H1 (cell line): ENCODE measurements at regions not wholly inside any gene's neighbourhood (a gene's known extent, or its start where the extent isn't known, plus 50 kb on each side); places are given as distances from the start of the nearest gene placed in this dataset.

Experiments
- CTCF ChIA-PET: fragments of 300-600 bp; sonication (Branson Sonifier 250); formaldehyde crosslinking; loops from one replicate; lab custom pipeline; 2021; ENCODE audit not compliant: partially characterized antibody; lab: Charles Lee
- POLR2A ChIA-PET: fragments of 300-600 bp; sonication (Branson Sonifier 250); formaldehyde crosslinking; loops from one replicate; lab custom pipeline; 2021; ENCODE audit warnings: inconsistent platforms; ENCODE audit not compliant: partially characterized antibody; lab: Charles Lee
- DNase-seq, 2 experiments: peaks; one replicate each; pipeline versions ENCODE4 v3.0.0 to v3.0.0-alpha.2; 2010 to 2022; ENCODE audit warnings: low spot score in 2 of 2, low read depth in 1 of 2, mixed read lengths in 1 of 2
- FAIRE-seq: peaks from 2 replicates; lab custom pipeline; 2011; peaks lifted over from hg19 to GRCh38; lab: Jason Lieb, UNC
- H2AFZ ChIP-seq: 2 replicates; pipeline ENCODE4 v1.8.1; 2012; ENCODE audit warnings: low read length, inconsistent platforms
- H2AK5ac ChIP-seq: 2 replicates; pipeline ENCODE4 v1.6.1; 2013; ENCODE audit warnings: low read depth, low read length
- H2BK120ac ChIP-seq: replicated peaks from 2 replicates; pipeline ENCODE3; 2013; ENCODE audit warnings: low read depth, low read length, inconsistent platforms
- H2BK12ac ChIP-seq: 2 replicates; pipeline ENCODE4 v1.6.1; 2013; ENCODE audit warnings: low read depth, low read length
- H2BK15ac ChIP-seq: 2 replicates; pipeline ENCODE4 v1.6.1; 2013; ENCODE audit warnings: low read length
- H2BK20ac ChIP-seq: 2 replicates; pipeline ENCODE4 v1.6.1; 2013; ENCODE audit warnings: low read length
- H2BK5ac ChIP-seq: 2 replicates; pipeline ENCODE4 v1.6.1; 2013; ENCODE audit warnings: low read depth, low read length
- H3K14ac ChIP-seq: 2 replicates; pipeline ENCODE4 v1.6.1; 2013; ENCODE audit warnings: inconsistent platforms; ENCODE audit not compliant: insufficient read length
- H3K18ac ChIP-seq: 2 replicates; pipeline ENCODE4 v1.6.1; 2013; ENCODE audit warnings: low read length; ENCODE audit errors: extremely low read depth
- H3K23ac ChIP-seq: 2 replicates; pipeline ENCODE4 v1.6.1; 2013; ENCODE audit warnings: inconsistent platforms; ENCODE audit not compliant: insufficient read length
- H3K23me2 ChIP-seq: 2 replicates; pipeline ENCODE4 v1.6.1; 2013; ENCODE audit warnings: low read depth, low read length
- H3K27ac ChIP-seq: 2 replicates; pipeline ENCODE4 v1.6.1; 2011; ENCODE audit warnings: low read depth, low read length, inconsistent platforms
- H3K27me3 ChIP-seq, 4 experiments: replicated peaks in 1 of 4; 1 replicate in 1 of 4; 2 replicates in 3 of 4; pipeline versions ENCODE4 v1.6.1 to v1.8.1; 2011 to 2013; ENCODE audit warnings: low read length in 3 of 4, mild to moderate bottlenecking in 3 of 4, inconsistent platforms in 2 of 4, mixed read lengths in 2 of 4, moderate library complexity in 1 of 4; ENCODE audit not compliant: control insufficient read depth in 3 of 4, insufficient read depth in 3 of 4; ENCODE audit errors: extremely low read depth in 1 of 4
- H3K36me3 ChIP-seq, 4 experiments: 2 replicates each; pipeline versions ENCODE4 v1.6.1 to v1.8.1; 2011 to 2013; ENCODE audit warnings: mild to moderate bottlenecking in 4 of 4, low read length in 3 of 4, moderate library complexity in 2 of 4, control low read depth in 1 of 4, inconsistent platforms in 1 of 4; ENCODE audit not compliant: insufficient read depth in 4 of 4, control insufficient read depth in 2 of 4
- H3K4ac ChIP-seq: replicated peaks from 2 replicates; pipeline ENCODE3; 2013; ENCODE audit warnings: low read length, low read depth, mixed read lengths, inconsistent platforms; ENCODE audit not compliant: insufficient read length
- H3K4me1 ChIP-seq, 4 experiments: replicated peaks in 1 of 4; 1 replicate in 1 of 4; 2 replicates in 3 of 4; pipeline versions ENCODE4 v1.6.1 to v1.8.1; 2011 to 2013; ENCODE audit warnings: low read length in 3 of 4, inconsistent platforms in 2 of 4, mixed read lengths in 1 of 4; ENCODE audit not compliant: insufficient read depth in 4 of 4, control insufficient read depth in 3 of 4
- H3K4me2 ChIP-seq, 2 experiments: 2 replicates each; pipeline versions ENCODE4 v1.6.1 to v1.8.1; 2011 to 2013; ENCODE audit warnings: low read depth in 2 of 2, low read length in 2 of 2, control low read depth in 1 of 2, inconsistent platforms in 1 of 2, mild to moderate bottlenecking in 1 of 2; ENCODE audit not compliant: insufficient read depth in 1 of 2
- H3K4me3 ChIP-seq, 4 experiments: fragments of 200-600, 300-600 bp in 1 of 4; sonication (generic), shearing (Covaris generic), sonication (Bioruptor Twin) in 1 of 4; 2 replicates each; pipeline versions ENCODE4 v1.5.1 to v1.8.1; 2011 to 2016; ENCODE audit warnings: low read length in 4 of 4, low read depth in 3 of 4, control low read depth in 2 of 4, inconsistent platforms in 2 of 4, mild to moderate bottlenecking in 2 of 4, mixed read lengths in 1 of 4, moderate library complexity in 1 of 4; ENCODE audit not compliant: insufficient read depth in 2 of 4; ENCODE audit errors: extremely low read depth in 1 of 4
- H3K56ac ChIP-seq: replicated peaks from 2 replicates; pipeline ENCODE3; 2013; ENCODE audit warnings: low read depth, mild to moderate bottlenecking, mixed read lengths, low read length, inconsistent platforms; ENCODE audit not compliant: insufficient read length
- H3K79me1 ChIP-seq: 2 replicates; pipeline ENCODE4 v1.6.1; 2013; ENCODE audit warnings: low read depth, low read length, control low read depth
- H3K79me2 ChIP-seq, 2 experiments: 2 replicates each; pipeline versions ENCODE4 v1.6.1 to v1.8.1; 2012 to 2013; ENCODE audit warnings: low read length in 2 of 2, mild to moderate bottlenecking in 2 of 2, inconsistent platforms in 1 of 2; ENCODE audit not compliant: insufficient read depth in 2 of 2, control insufficient read depth in 1 of 2
- H3K9ac ChIP-seq, 4 experiments: replicated peaks in 1 of 4; 1 replicate in 1 of 4; 2 replicates in 3 of 4; pipeline versions ENCODE4 v1.6.1 to v1.8.1; 2011 to 2013; ENCODE audit warnings: low read depth in 3 of 4, low read length in 3 of 4, control low read depth in 2 of 4, mild to moderate bottlenecking in 2 of 4, moderate library complexity in 2 of 4, inconsistent platforms in 1 of 4; ENCODE audit errors: extremely low read depth in 1 of 4
- H3K9me3 ChIP-seq, 2 experiments: 2 replicates each; pipeline versions ENCODE4 v1.6.1 to v1.8.1; 2012 to 2013; ENCODE audit warnings: mild to moderate bottlenecking in 2 of 2, moderate library complexity in 2 of 2, control low read depth in 1 of 2, inconsistent platforms in 1 of 2, low read depth in 1 of 2, low read length in 1 of 2, mixed read lengths in 1 of 2; ENCODE audit not compliant: insufficient read depth in 2 of 2
- H4K20me1 ChIP-seq, 2 experiments: replicated peaks in 1 of 2; 2 replicates each; pipeline versions ENCODE3 to v1.8.1; 2011 to 2013; ENCODE audit warnings: inconsistent platforms in 2 of 2, low read length in 2 of 2, mild to moderate bottlenecking in 1 of 2; ENCODE audit not compliant: insufficient read depth in 2 of 2, control insufficient read depth in 1 of 2
- H4K5ac ChIP-seq: 2 replicates; pipeline ENCODE4 v1.6.1; 2013; ENCODE audit warnings: low read length, low read depth, mixed read lengths, inconsistent platforms; ENCODE audit not compliant: insufficient read length
- H4K8ac ChIP-seq: 2 replicates; pipeline ENCODE4 v1.8.0; 2013; ENCODE audit warnings: mild to moderate bottlenecking, moderate library complexity, low read length, inconsistent platforms; ENCODE audit not compliant: insufficient read depth; ENCODE audit errors: extremely low read depth
- H4K91ac ChIP-seq: replicated peaks from 2 replicates; pipeline ENCODE3; 2013; ENCODE audit warnings: low read length, mixed read lengths, inconsistent platforms; ENCODE audit not compliant: insufficient read length
- CEBPB ChIP-seq: IDR thresholded peaks from 2 replicates; pipeline ENCODE4 v1.6.1; 2012; ENCODE audit warnings: low read depth, low read length
- EGR1 ChIP-seq: IDR thresholded peaks from 2 replicates; pipeline ENCODE4 v1.6.1; 2011; ENCODE audit warnings: low read depth, low read length, borderline replicate concordance
- FOSL1 ChIP-seq: IDR thresholded peaks from 2 replicates; pipeline ENCODE4 v1.6.1; 2011; ENCODE audit warnings: mild to moderate bottlenecking, low read depth, low read length, moderate library complexity; ENCODE audit not compliant: insufficient read depth
- GTF2F1 ChIP-seq: IDR thresholded peaks from 2 replicates; pipeline ENCODE4 v1.6.1; 2012; ENCODE audit warnings: low read depth, low read length, improper control_type of control experiment, borderline replicate concordance
- HDAC6 ChIP-seq: IDR thresholded peaks from one replicate; pipeline ENCODE4 v1.7.1; 2012; ENCODE audit warnings: low read depth, mild to moderate bottlenecking, inconsistent platforms, low read length, moderate library complexity
- JUND ChIP-seq: IDR thresholded peaks from 2 replicates; pipeline ENCODE4 v1.6.1; 2011; ENCODE audit warnings: mild to moderate bottlenecking, improper control_type of control experiment, low read length
- KDM5A ChIP-seq: fragments of 200-600 bp; IDR thresholded peaks from 2 replicates; pipeline ENCODE4 v1.7.1; 2012; ENCODE audit warnings: mild to moderate bottlenecking, low read length, inconsistent platforms, mixed read lengths
- MAFK ChIP-seq: IDR thresholded peaks from 2 replicates; pipeline ENCODE4 v1.6.1; 2012; ENCODE audit warnings: low read depth, mild to moderate bottlenecking, improper control_type of control experiment, low read length
- RNF2 ChIP-seq: fragments of 200-900, 300-1000 bp; sonication (generic); IDR thresholded peaks from 2 replicates; pipeline ENCODE4 v1.7.1; 2016; ENCODE audit warnings: borderline replicate concordance, low read depth, mild to moderate bottlenecking, antibody characterized with exemption, low read length; ENCODE audit not compliant: poor library complexity, severe bottlenecking; ENCODE audit errors: missing control alignments
- SIRT6 ChIP-seq: IDR thresholded peaks from one replicate; pipeline ENCODE4 v1.7.1; 2012; ENCODE audit warnings: low read length, inconsistent platforms
- SP4 ChIP-seq: IDR thresholded peaks from 2 replicates; pipeline ENCODE4 v1.6.1; 2012; ENCODE audit warnings: low read length, inconsistent platforms
- ZNF274 ChIP-seq: IDR thresholded peaks from 2 replicates; pipeline ENCODE4 v1.7.0; 2012; ENCODE audit warnings: low read length, borderline replicate concordance; ENCODE audit errors: extremely low read depth
- WGBS, 2 experiments: shearing (Covaris generic) in 1 of 2; methylation state at CpG; one replicate each; pipeline versions ENCODE4 v1.1.6 to v1.1.7; 2013 to 2015; ENCODE audit warnings: low lambda C conversion rate in 2 of 2, mixed read lengths in 2 of 2, inconsistent platforms in 1 of 2, low coverage in 1 of 2, missing lambda C conversion rate in 1 of 2; ENCODE audit not compliant: insufficient replicate concordance in 2 of 2, insufficient coverage in 1 of 2, insufficient read length in 1 of 2; ENCODE audit errors: extremely low coverage in 1 of 2, missing lambda C conversion rate in 1 of 2; 5-methylcytosine and 5-hydroxymethylcytosine counted together

GRCh38 chr11:70582886-70583641, 184.7 kb downstream of the CTTN start:
- Histone ChIP-seq H4K5ac (no peak overlapping the region), H2AK5ac (no peak overlapping the region), H2BK20ac (no peak overlapping the region), H4K8ac (no peak overlapping the region), H3K4me3 (no peak overlapping the region), H4K91ac (no peak overlapping the region), H3K14ac (no peak overlapping the region), H3K4me1 (peaks cover 0 to 7% (median 4%) of the 10 kb centered on the region in 4 experiments; a peak in 3 of 7 replicates), H3K27ac (no peak overlapping the region), H2AFZ (no peak overlapping the region), H2BK120ac (no peak overlapping the region), H2BK5ac (no peak overlapping the region), H2BK12ac (no peak overlapping the region), H3K4ac (no peak overlapping the region), H3K18ac (no peak overlapping the region), H3K79me1 (peaks cover 4% of the 10 kb centered on the region; the same call in 1 of the 2 replicates), H3K4me2 (no peak overlapping the region), H4K20me1 (peaks cover 4 to 18% of the 10 kb centered on the region in 2 experiments), H3K9ac (no peak overlapping the region), H3K56ac (no peak overlapping the region), H3K27me3 (no peaks in the 10 kb centered on the region), H3K23me2 (peaks cover 6% of the 10 kb centered on the region; the same call in 1 of the 2 replicates), H3K79me2 (no peaks in the 10 kb centered on the region; a peak in 1 of 4 replicates), H3K36me3 (no peaks in the 10 kb centered on the region), H2BK15ac (no peak overlapping the region), H3K9me3 (no peaks in the 10 kb centered on the region), H3K23ac (no peak overlapping the region)
- DNase-seq (no peak), FAIRE-seq (no peak)
- TF ChIP-seq FOSL1: no peak
- no peak for TF ChIP-seq RNF2
- no peak for TF ChIP-seq HDAC6
- TF ChIP-seq SP4: no peak
- no peak for TF ChIP-seq CEBPB
- no peak for TF ChIP-seq EGR1
- TF ChIP-seq MAFK: no peak
- no peak for TF ChIP-seq KDM5A
- no peak for TF ChIP-seq GTF2F1
- TF ChIP-seq SIRT6: no peak
- TF ChIP-seq JUND: no peak
- TF ChIP-seq ZNF274: no peak
- POLR2A ChIA-PET: interaction anchor here (1.3 kb wide), 1 partner anchor 31 kb away, joined by 4 read pairs; no protein-coding TSS in a partner anchor
- 84% methylated on average over 15 of the region's 15 CpGs; no CpG with 5 or more reads in 1 of the 2 experiments for WGBS, 2 experiments
- CTCF ChIA-PET: interaction anchor here (1.1 to 2.9 kb wide), 8 partner anchors 9 to 105 kb away, joined by 3 to 11 read pairs (median 6); no protein-coding TSS in a partner anchor
